GM06990 (cell line): ENCODE measurements at regions not wholly inside any gene's neighbourhood (a gene's known extent, or its start where the extent isn't known, plus 50 kb on each side); places are given as distances from the start of the nearest gene placed in this dataset.

Experiments used
- DNase-seq: peaks from one replicate; pipeline ENCODE4 v3.0.0-alpha.2; 2011; ENCODE audit not compliant: insufficient read length; ENCODE audit errors: extremely low read depth
- H3K27me3 ChIP-seq: replicated peaks from 2 replicates; pipeline ENCODE4 v1.6.0; 2011; ENCODE audit warnings: low read length; ENCODE audit not compliant: control insufficient read depth, insufficient read depth
- H3K36me3 ChIP-seq: 2 replicates; pipeline ENCODE4 v1.5.1; 2011; ENCODE audit warnings: low read length; ENCODE audit not compliant: control insufficient read depth, insufficient read depth
- H3K4me3 ChIP-seq: replicated peaks from 2 replicates; pipeline ENCODE4 v1.5.1; 2011; ENCODE audit warnings: low read depth, mild to moderate bottlenecking, control low read depth, low read length
- TF ChIP-seq, protein P1 (sequence below): IDR thresholded peaks from 2 replicates; pipeline ENCODE4 v1.5.1; 2011; ENCODE audit warnings: low read length, control low read depth, mild to moderate bottlenecking, inconsistent platforms; ENCODE audit not compliant: insufficient read depth, poor library complexity, severe bottlenecking

DNA sequence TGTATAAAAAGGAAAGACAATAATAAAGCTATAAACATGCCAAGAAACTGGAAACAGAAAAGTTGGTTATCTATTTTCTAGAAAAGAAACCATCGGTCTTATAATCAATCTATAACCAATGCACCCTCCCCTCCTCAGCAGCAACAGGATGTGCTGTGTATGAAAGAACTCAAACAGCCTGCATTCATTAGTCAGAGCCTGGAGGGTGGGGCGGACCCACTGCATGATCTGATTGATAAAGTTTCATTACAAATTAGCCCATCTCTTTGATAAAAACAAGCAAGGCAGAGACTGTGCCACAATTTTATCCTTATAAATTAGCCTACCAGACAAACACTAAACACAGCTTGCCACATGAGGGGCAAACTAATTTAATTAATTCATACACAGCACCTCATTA, 448.1 kb downstream of the BCAT1 start:
- TF ChIP-seq, protein P1, sequence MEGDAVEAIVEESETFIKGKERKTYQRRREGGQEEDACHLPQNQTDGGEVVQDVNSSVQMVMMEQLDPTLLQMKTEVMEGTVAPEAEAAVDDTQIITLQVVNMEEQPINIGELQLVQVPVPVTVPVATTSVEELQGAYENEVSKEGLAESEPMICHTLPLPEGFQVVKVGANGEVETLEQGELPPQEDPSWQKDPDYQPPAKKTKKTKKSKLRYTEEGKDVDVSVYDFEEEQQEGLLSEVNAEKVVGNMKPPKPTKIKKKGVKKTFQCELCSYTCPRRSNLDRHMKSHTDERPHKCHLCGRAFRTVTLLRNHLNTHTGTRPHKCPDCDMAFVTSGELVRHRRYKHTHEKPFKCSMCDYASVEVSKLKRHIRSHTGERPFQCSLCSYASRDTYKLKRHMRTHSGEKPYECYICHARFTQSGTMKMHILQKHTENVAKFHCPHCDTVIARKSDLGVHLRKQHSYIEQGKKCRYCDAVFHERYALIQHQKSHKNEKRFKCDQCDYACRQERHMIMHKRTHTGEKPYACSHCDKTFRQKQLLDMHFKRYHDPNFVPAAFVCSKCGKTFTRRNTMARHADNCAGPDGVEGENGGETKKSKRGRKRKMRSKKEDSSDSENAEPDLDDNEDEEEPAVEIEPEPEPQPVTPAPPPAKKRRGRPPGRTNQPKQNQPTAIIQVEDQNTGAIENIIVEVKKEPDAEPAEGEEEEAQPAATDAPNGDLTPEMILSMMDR = no peak
- no peak for DNase-seq
- Histone ChIP-seq H3K27me3 (no peaks in the 10 kb centered on the region), H3K4me3 (no peak overlapping the region), H3K36me3 (no peaks in the 10 kb centered on the region)

DNA sequence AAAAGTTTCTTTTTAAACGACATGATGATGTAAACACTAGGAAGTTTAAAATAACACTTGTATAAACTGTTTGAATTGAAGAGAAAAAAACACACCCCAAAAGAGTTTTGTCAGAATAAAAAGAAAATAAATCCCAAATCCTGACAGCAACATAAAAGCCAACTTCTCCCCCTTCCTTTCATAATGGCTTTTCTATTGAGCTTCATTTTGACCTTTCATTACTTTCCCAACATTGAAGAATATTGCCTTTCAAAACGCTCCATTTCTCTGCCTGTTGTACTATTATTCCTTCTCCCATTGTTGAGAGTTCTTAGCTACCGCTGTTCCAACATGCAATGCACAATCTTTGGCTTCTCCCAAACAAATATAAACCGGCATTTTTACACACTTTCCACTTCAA, 448.5 kb downstream of the BCAT1 start:
- DNase-seq = no peak
- Histone ChIP-seq H3K27me3 (no peaks in the 10 kb centered on the region), H3K36me3 (no peaks in the 10 kb centered on the region), H3K4me3 (no peak overlapping the region)
- TF ChIP-seq, protein P1 = no peak

DNA sequence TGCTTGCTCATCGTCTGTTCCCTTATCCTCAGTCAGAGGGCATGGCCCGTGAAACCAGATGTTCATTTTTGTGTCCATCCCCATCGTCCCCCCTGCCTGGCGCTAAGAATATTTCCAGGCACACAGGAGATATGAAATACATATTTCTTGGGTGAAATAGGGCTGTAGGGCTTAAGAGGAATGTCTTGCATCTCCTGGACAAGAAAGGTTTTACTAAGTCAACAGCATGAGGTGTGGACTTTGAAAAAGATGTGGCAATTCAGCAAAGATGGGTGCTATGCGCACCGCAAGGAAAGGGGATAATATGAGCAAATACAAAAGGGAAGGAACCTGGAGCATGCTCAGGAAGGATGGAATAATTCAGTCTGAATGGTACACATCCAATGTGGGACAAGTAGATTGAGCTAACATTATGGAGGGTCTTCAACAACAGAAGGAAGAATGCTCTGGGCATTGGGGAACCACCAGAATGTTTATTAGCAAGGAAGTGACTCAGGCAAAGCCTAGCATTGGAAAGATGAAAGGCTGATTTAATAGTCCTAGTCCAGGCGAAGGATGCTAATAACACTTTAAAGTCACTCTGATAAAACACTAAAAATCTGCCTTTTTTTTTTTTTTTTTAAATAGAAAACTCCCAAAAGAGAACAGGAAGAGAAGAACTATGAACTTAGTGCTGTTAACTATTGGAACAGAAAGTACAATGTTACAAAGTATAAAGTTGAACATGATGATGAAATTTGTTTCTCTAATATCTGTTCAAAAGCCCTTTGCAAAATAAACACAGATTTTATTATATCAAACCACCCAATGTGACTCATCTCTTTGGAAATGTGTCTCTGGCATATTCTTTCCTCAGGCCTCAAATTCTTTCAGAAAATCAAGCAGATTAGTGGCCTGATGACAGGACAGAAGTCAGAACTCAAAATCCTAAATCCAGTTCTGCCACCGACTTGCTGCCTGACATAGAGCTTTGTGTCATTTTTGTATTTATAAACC, 449.5 kb downstream of the BCAT1 start:
- no peak overlapping the region for H3K4me3 ChIP-seq
- no peaks in the 10 kb centered on the region for H3K36me3 ChIP-seq
- no peaks in the 10 kb centered on the region for H3K27me3 ChIP-seq
- TF ChIP-seq, protein P1 = no peak
- no peak for DNase-seq

DNA sequence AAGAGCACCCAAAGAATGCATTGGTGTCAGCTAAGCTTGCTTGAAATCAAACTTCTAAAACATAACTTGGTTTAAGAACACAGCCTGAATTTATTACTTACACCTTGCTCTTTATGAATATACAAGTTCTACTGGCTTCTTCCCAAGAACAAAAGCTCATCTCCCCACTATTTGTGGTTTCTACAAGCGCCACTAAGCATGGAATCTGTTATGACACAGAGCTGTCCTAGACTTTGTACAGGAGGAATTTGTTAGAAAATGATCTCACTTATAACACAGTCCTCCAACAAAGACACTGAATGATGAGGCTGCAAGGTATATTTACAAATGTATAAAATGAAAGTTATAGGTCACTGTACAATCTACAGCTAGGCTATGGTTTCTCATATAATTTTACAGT, 452.1 kb downstream of the BCAT1 start:
- Histone ChIP-seq H3K27me3 (no peaks in the 10 kb centered on the region), H3K36me3 (no peaks in the 10 kb centered on the region), H3K4me3 (no peak overlapping the region)
- DNase-seq = no peak
- TF ChIP-seq, protein P1 = no peak

DNA sequence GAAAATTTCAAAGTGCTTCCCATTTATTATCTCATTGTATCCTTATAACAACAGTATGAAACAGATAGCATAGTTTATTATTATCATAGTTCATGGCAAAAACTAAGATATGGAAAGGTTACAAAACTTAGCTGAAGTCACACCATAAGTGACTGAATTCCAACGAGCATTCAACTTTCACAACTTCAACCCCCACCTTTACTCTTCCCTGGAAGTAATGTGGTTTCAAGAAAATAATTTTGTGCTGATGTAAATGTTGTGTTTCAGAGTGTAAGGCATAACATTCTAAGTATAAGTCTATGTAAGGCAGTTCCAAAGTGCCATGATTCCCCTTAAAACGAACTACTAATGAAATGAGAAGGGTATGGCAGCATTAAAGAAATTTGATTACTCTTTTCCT, 454.5 kb downstream of the BCAT1 start:
- TF ChIP-seq, protein P1 = no peak
- Histone ChIP-seq H3K27me3 (no peaks in the 10 kb centered on the region), H3K4me3 (no peak overlapping the region), H3K36me3 (no peaks in the 10 kb centered on the region)
- no peak for DNase-seq
